ENCODE measurements at regions not wholly inside any gene's neighbourhood (a gene's known extent, or its start where the extent isn't known, plus 50 kb on each side); places are given as distances from the start of the nearest gene placed in this dataset.

GRCh38 chr1:30522031-30523004, 201.1 kb downstream of the MATN1 start (continued):
- no peak for TF ChIP-seq TAF1 (conservative IDR thresholded peaks at IDR 0.05)

GRCh38 chr1:30521261-30521865, 202.0 kb downstream of the MATN1 start:
- TF ChIP-seq GABPA (IDR thresholded peaks at IDR 0.05 in 1 of 2, conservative IDR thresholded peaks at IDR 0.05 in 1 of 2) (no peak), REST (IDR thresholded peaks at IDR 0.05) (no peak), NR2F2 (IDR thresholded peaks at IDR 0.05) (no peak), MAX (IDR thresholded peaks at IDR 0.05) (no peak), FOXA1 (IDR thresholded peaks at IDR 0.05) (no peak), SP1 (IDR thresholded peaks at IDR 0.05) (no peak), HNF4A (conservative IDR thresholded peaks at IDR 0.05) (no peak), RAD21 (IDR thresholded peaks at IDR 0.05) (no peak)
- no peak overlapping the region for H3K27ac ChIP-seq (ENCODE audit: low read depth in 1 of 2, low read length in 2 of 2)
- H3K4me1 ChIP-seq (ENCODE audit: control insufficient read depth in 4 of 4, insufficient read depth in 4 of 4, low read length in 3 of 4): peaks cover 4 to 19% (median 14%) of the 10 kb centered on the region in 4 donors
- H3K36me3 ChIP-seq (ENCODE audit: control insufficient read depth in 4 of 4, insufficient read depth in 3 of 4, low read depth in 1 of 4, low read length in 3 of 4): no peaks in the 10 kb centered on the region
- WGBS: 83% methylated on average over 3 of the region's 3 CpGs
- DNase-seq (ENCODE audit: low spot score): no peak
- H3K27me3 ChIP-seq (ENCODE audit: control insufficient read depth in 4 of 4, insufficient read depth in 4 of 4, low read length in 3 of 4): no peaks in the 10 kb centered on the region
- H3K9me3 ChIP-seq (ENCODE audit: control insufficient read depth in 4 of 4, low read length in 3 of 4): no peaks in the 10 kb centered on the region
- no peak overlapping the region for H3K9ac ChIP-seq (ENCODE audit: low read depth in 1 of 2, low read length in 2 of 2)
- no peak overlapping the region for H3K4me3 ChIP-seq (ENCODE audit: low read depth in 1 of 3, low read length in 3 of 3)

GRCh38 chr1:30520476-30520875, 202.9 kb downstream of the MATN1 start:
- Histone ChIP-seq H3K27ac (ENCODE audit: low read depth in 1 of 2, low read length in 2 of 2) (no peak overlapping the region), H3K9ac (ENCODE audit: low read depth in 1 of 2, low read length in 2 of 2) (no peak overlapping the region), H3K36me3 (ENCODE audit: control insufficient read depth in 4 of 4, insufficient read depth in 3 of 4, low read depth in 1 of 4, low read length in 3 of 4) (no peaks in the 10 kb centered on the region), H3K4me3 (ENCODE audit: low read depth in 1 of 3, low read length in 3 of 3) (no peak overlapping the region), H3K27me3 (ENCODE audit: control insufficient read depth in 4 of 4, insufficient read depth in 4 of 4, low read length in 3 of 4) (no peaks in the 10 kb centered on the region), H3K9me3 (ENCODE audit: control insufficient read depth in 4 of 4, low read length in 3 of 4) (no peaks in the 10 kb centered on the region), H3K4me1 (ENCODE audit: control insufficient read depth in 4 of 4, insufficient read depth in 4 of 4, low read length in 3 of 4) (peaks cover 4 to 19% (median 14%) of the 10 kb centered on the region in 4 donors)
- 75% methylated on average over 2 of the region's 2 CpGs for WGBS
- no peak for TF ChIP-seq EGR1 (IDR thresholded peaks at IDR 0.05; ENCODE audit: low read depth in 2 of 2)
- TF ChIP-seq NR2F2 (IDR thresholded peaks at IDR 0.05): no peak
- no peak for TF ChIP-seq ATF3 (IDR thresholded peaks at IDR 0.05)
- TF ChIP-seq SP1 (IDR thresholded peaks at IDR 0.05): no peak
- TF ChIP-seq REST (IDR thresholded peaks at IDR 0.05): no peak
- TF ChIP-seq HNF4G (IDR thresholded peaks at IDR 0.05): no peak
- TF ChIP-seq FOXA2 (IDR thresholded peaks at IDR 0.05): no peak
- TF ChIP-seq JUND (IDR thresholded peaks at IDR 0.05): no peak
- TF ChIP-seq RXRA (IDR thresholded peaks at IDR 0.05): no peak
- TF ChIP-seq ZBTB33 (IDR thresholded peaks at IDR 0.05): no peak
- no peak for TF ChIP-seq MAX (IDR thresholded peaks at IDR 0.05)
- TF ChIP-seq RAD21 (IDR thresholded peaks at IDR 0.05): no peak
- no peak for TF ChIP-seq FOXA1 (IDR thresholded peaks at IDR 0.05)
- TF ChIP-seq GABPA (IDR thresholded peaks at IDR 0.05 in 1 of 2, conservative IDR thresholded peaks at IDR 0.05 in 1 of 2): no peak
- no peak for DNase-seq (ENCODE audit: low spot score)
